Caco-2 (cell line): ENCODE measurements at regions not wholly inside any gene's neighbourhood (a gene's known extent, or its start where the extent isn't known, plus 50 kb on each side); places are given as distances from the start of the nearest gene placed in this dataset.

Experiments
- BruUV-seq: library from RNA; stranded (reverse); fragments of 400-500 nt; replicated peaks from 2 replicates; lab custom pipeline; 2021; lab: Mats Ljungman, UMichigan
- CTCF ChIA-PET: fragments of 300-600 bp; sonication (Branson Sonifier 250); formaldehyde crosslinking; loops from one replicate; lab custom pipeline; 2022; ENCODE audit warnings: antibody characterized with exemption; lab: Charles Lee
- POLR2A ChIA-PET: fragments of 300-600 bp; sonication (Branson Sonifier 250); formaldehyde crosslinking; loops from one replicate; lab custom pipeline; 2022; ENCODE audit warnings: antibody characterized with exemption; lab: Charles Lee
- DNase-seq, 2 experiments: peaks; one replicate each; pipeline versions ENCODE4 v3.0.0 to v3.0.0-alpha.2; 2020 to 2022
- H3K27me3 ChIP-seq: replicated peaks from 2 replicates; pipeline ENCODE4 v1.6.0; 2011; ENCODE audit warnings: low read length; ENCODE audit not compliant: control insufficient read depth, insufficient read depth
- H3K36me3 ChIP-seq: 2 replicates; pipeline ENCODE4 v1.5.1; 2011; ENCODE audit warnings: low read length; ENCODE audit not compliant: control insufficient read depth, insufficient read depth
- H3K4me1 ChIP-seq: fragments of 250-450 bp; sonication (Bioruptor Pico); 2 replicates; pipeline ENCODE4 v1.5.1; 2020; ENCODE audit warnings: mild to moderate bottlenecking
- H3K4me3 ChIP-seq: 2 replicates; pipeline ENCODE4 v1.5.1; 2011; ENCODE audit warnings: low read depth, mild to moderate bottlenecking, control low read depth, low read length
- H3K9me3 ChIP-seq: fragments of 250-450 bp; sonication (Bioruptor Pico); 2 replicates; pipeline ENCODE4 v1.5.1; 2020; ENCODE audit warnings: mild to moderate bottlenecking, moderate library complexity
- H3K27ac Mint-ChIP-seq: one replicate; pipeline ENCODE4 v1.8.0; 2022; ENCODE audit warnings: mixed read lengths; ENCODE audit not compliant: unreplicated experiment
- H3K27me3 Mint-ChIP-seq: one replicate; pipeline ENCODE4 v1.8.0; 2022; ENCODE audit warnings: mixed read lengths; ENCODE audit not compliant: insufficient read depth, unreplicated experiment
- H3K36me3 Mint-ChIP-seq: one replicate; pipeline ENCODE4 v1.8.0; 2022; ENCODE audit warnings: mild to moderate bottlenecking, mixed read lengths; ENCODE audit not compliant: insufficient read depth, unreplicated experiment
- H3K4me1 Mint-ChIP-seq: one replicate; pipeline ENCODE4 v1.8.0; 2022; ENCODE audit warnings: low read depth, mixed read lengths; ENCODE audit not compliant: unreplicated experiment
- H3K4me3 Mint-ChIP-seq: one replicate; pipeline ENCODE4 v1.8.0; 2022; ENCODE audit warnings: mild to moderate bottlenecking, moderate library complexity, mixed read lengths; ENCODE audit not compliant: unreplicated experiment
- H3K9me3 Mint-ChIP-seq: one replicate; pipeline ENCODE4 v1.8.0; 2022; ENCODE audit warnings: mixed read lengths; ENCODE audit not compliant: unreplicated experiment
- intact Hi-C: fragments of 100-400 bp; cut with micrococcal nuclease; formaldehyde crosslinking; loops from one replicate; pipeline ENCODE4 v1.10.0; 2022; ENCODE audit not compliant: unreplicated experiment
- TF ChIP-seq, protein P1 (sequence below), 2 experiments: fragments of 200-600 bp in 1 of 2; IDR thresholded peaks; 1 replicate in 1 of 2; 2 replicates in 1 of 2; pipeline versions ENCODE4 v1.5.1 to v1.8.0; 2011 to 2022; ENCODE audit warnings: antibody characterized with exemption in 1 of 2, control low read depth in 1 of 2, inconsistent platforms in 1 of 2, low read depth in 1 of 2, low read length in 1 of 2, mild to moderate bottlenecking in 1 of 2, moderate library complexity in 1 of 2; ENCODE audit not compliant: insufficient read depth in 1 of 2, severe bottlenecking in 1 of 2, unreplicated experiment in 1 of 2

DNA sequence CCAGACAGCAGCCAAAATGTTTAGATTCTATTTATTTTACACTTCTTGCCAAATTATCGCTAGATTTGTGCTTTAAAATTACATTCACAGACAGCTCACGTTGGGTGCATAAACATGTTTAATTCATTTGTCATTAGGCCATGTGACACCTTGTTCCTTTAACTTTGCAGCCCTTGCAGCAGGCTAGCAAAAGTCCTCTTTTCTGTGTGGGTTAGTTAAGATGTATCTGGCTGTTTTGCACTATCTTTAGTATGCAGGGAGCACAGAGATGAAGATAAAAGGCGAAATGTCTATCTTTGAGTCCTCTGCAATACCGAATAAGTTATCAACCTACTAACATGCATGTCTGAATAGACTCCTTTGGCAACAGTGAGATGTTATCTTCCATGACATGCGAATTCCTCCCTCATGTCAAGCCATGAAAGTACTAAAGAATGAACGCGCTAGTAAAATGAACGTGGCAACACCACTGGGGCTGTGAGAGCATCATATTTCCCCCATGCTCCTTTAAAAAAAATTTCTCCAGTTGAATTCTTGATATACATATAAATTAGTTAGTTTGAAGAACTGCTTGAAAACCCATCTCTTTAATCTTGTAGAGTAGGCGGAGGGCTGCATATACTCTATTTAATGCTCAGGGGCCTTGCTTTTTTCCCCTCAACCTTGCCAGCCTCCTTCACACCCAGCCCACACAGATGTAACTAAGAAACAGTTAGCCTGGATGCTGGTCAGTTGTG is 620.4 kb upstream of the NR2F2 start:
- BruUV-seq = no TSS peak
- no peaks in the 10 kb centered on the region for H3K9me3 ChIP-seq
- no peaks in the 10 kb centered on the region for H3K27me3 ChIP-seq
- DNase-seq = no peak
- TF ChIP-seq, protein P1, sequence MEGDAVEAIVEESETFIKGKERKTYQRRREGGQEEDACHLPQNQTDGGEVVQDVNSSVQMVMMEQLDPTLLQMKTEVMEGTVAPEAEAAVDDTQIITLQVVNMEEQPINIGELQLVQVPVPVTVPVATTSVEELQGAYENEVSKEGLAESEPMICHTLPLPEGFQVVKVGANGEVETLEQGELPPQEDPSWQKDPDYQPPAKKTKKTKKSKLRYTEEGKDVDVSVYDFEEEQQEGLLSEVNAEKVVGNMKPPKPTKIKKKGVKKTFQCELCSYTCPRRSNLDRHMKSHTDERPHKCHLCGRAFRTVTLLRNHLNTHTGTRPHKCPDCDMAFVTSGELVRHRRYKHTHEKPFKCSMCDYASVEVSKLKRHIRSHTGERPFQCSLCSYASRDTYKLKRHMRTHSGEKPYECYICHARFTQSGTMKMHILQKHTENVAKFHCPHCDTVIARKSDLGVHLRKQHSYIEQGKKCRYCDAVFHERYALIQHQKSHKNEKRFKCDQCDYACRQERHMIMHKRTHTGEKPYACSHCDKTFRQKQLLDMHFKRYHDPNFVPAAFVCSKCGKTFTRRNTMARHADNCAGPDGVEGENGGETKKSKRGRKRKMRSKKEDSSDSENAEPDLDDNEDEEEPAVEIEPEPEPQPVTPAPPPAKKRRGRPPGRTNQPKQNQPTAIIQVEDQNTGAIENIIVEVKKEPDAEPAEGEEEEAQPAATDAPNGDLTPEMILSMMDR (IDR thresholded peaks at IDR 0.05; ENCODE audit: insufficient read depth in 1 of 2, low read depth in 1 of 2, low read length in 1 of 2, severe bottlenecking in 1 of 2, unreplicated experiment in 1 of 2) = no peak
- no peak overlapping the region for H3K4me3 ChIP-seq
- H3K4me1 ChIP-seq = no peaks in the 10 kb centered on the region
- peaks cover 6% of the 10 kb centered on the region for H3K27me3 Mint-ChIP-seq
- no peaks in the 10 kb centered on the region for H3K4me1 Mint-ChIP-seq
- CTCF ChIA-PET = no interaction called here
- H3K27ac Mint-ChIP-seq = no peak overlapping the region
- H3K36me3 Mint-ChIP-seq = no peaks in the 10 kb centered on the region
- H3K4me3 Mint-ChIP-seq = no peak overlapping the region
- intact Hi-C loops = no loop called here
- H3K9me3 Mint-ChIP-seq = peaks cover 5% of the 10 kb centered on the region
- no peaks in the 10 kb centered on the region for H3K36me3 ChIP-seq
- POLR2A ChIA-PET = no interaction called here

DNA sequence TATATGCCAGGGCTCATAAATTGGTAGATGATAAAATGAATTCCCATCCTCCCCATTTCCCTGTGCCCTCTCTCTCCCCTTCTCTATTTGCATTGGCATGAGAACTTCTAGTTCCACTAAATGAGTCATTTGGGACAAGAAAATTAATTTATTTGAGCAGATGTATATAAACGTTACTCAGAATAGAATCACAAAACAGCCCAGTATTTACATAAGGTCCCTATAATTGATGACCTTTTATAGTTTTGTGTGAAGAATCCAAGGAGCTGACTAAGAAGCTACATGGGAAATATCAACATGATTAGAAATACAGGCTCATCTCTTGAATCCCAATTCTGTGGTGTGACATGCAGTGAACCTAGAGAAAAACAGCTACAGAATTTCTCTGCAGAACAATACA is 617.7 kb upstream of the NR2F2 start:
- Histone ChIP-seq H3K27me3 (no peaks in the 10 kb centered on the region), H3K9me3 (no peaks in the 10 kb centered on the region), H3K36me3 (no peaks in the 10 kb centered on the region), H3K4me3 (no peak overlapping the region), H3K4me1 (no peaks in the 10 kb centered on the region)
- Mint-ChIP-seq H3K27me3 (peaks cover 6% of the 10 kb centered on the region), H3K36me3 (no peaks in the 10 kb centered on the region), H3K9me3 (no peaks in the 10 kb centered on the region), H3K4me3 (no peak overlapping the region), H3K4me1 (no peaks in the 10 kb centered on the region), H3K27ac (no peak overlapping the region)
- ChIA-PET CTCF (no interaction called here), POLR2A (no interaction called here)
- DNase-seq = no peak
- TF ChIP-seq, protein P1 (IDR thresholded peaks at IDR 0.05; ENCODE audit: insufficient read depth in 1 of 2, low read depth in 1 of 2, low read length in 1 of 2, severe bottlenecking in 1 of 2, unreplicated experiment in 1 of 2) = no peak
- intact Hi-C loops = no loop called here
- BruUV-seq = no TSS peak

DNA sequence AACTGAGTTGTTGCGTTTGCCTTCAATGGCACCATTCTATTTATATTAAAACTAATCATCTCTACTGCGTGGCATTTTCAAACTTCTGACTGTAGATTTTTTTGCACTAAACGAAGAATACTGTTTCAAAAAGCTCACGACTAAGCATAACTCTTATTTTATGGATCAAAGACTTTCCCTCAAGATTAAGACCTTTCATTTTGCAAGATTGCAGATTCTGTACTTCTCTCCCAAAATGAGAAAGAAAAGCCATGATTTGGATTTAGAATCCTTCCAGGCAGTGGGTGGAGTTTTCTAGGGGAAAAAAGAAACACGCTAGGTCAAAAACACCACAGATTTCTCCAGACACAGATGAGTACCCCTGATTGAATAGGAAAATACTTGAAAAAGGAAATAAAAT is 617.2 kb upstream of the NR2F2 start:
- Mint-ChIP-seq H3K27me3 (peaks cover 4% of the 10 kb centered on the region), H3K9me3 (no peaks in the 10 kb centered on the region), H3K27ac (no peak overlapping the region), H3K4me1 (no peaks in the 10 kb centered on the region), H3K36me3 (no peaks in the 10 kb centered on the region), H3K4me3 (no peak overlapping the region)
- ChIA-PET CTCF (no interaction called here), POLR2A (no interaction called here)
- intact Hi-C loops = no loop called here
- Histone ChIP-seq H3K4me3 (no peak overlapping the region), H3K36me3 (no peaks in the 10 kb centered on the region), H3K27me3 (no peaks in the 10 kb centered on the region), H3K9me3 (no peaks in the 10 kb centered on the region), H3K4me1 (no peaks in the 10 kb centered on the region)
- no peak for DNase-seq
- no TSS peak for BruUV-seq
- TF ChIP-seq, protein P1 (IDR thresholded peaks at IDR 0.05; ENCODE audit: insufficient read depth in 1 of 2, low read depth in 1 of 2, low read length in 1 of 2, severe bottlenecking in 1 of 2, unreplicated experiment in 1 of 2) = no peak
